ENCODE measurements at regions not wholly inside any gene's neighbourhood (a gene's known extent, or its start where the extent isn't known, plus 50 kb on each side); places are given as distances from the start of the nearest gene placed in this dataset.

DNA sequence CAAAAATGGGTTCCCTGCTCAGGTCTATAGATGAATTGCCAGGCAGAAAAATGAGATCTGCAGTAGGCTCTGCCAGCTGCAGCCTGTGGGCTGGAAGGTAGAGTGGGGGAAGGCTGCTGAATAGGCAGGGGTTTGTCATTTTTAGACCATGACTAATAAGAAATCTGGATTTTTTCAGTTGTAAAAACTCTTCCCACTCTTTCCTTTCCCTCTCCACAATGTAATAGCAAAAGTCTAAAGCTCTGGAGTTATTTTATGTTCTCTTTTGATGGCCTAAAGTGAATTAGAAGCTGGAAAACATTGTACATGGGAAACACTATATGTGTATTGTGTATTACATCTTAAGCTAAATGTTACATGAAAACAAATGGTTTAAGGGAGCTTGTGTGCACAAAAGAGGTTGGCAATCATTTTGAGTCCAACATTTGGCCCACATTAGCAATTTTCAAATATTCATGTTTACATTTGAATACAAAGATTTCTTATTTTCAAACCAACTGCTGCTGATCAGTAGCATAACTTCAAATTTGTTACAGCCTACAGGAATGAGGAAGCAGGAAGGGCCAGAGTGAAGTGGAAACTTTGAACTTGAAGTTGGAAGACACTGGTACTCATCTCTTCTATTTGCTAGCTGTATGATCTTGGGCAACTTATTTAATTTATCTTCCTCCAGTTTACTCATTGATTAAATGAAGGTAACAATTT is 407.1 kb downstream of the SLC4A3 start:
- TF ChIP-seq, protein P1, sequence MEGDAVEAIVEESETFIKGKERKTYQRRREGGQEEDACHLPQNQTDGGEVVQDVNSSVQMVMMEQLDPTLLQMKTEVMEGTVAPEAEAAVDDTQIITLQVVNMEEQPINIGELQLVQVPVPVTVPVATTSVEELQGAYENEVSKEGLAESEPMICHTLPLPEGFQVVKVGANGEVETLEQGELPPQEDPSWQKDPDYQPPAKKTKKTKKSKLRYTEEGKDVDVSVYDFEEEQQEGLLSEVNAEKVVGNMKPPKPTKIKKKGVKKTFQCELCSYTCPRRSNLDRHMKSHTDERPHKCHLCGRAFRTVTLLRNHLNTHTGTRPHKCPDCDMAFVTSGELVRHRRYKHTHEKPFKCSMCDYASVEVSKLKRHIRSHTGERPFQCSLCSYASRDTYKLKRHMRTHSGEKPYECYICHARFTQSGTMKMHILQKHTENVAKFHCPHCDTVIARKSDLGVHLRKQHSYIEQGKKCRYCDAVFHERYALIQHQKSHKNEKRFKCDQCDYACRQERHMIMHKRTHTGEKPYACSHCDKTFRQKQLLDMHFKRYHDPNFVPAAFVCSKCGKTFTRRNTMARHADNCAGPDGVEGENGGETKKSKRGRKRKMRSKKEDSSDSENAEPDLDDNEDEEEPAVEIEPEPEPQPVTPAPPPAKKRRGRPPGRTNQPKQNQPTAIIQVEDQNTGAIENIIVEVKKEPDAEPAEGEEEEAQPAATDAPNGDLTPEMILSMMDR (IDR thresholded peaks at IDR 0.05), result no peak
- no peak for TF ChIP-seq POLR2AphosphoS5 (IDR thresholded peaks at IDR 0.05)
- TF ChIP-seq POLR2A (IDR thresholded peaks at IDR 0.05), result no peak
- TF ChIP-seq EP300 (IDR thresholded peaks at IDR 0.05; ENCODE audit: low read depth), result no peak

Data from transverse colon (tissue), 4 donors.